Esophagus squamous epithelium (tissue), 4 donors: ENCODE measurements at regions not wholly inside any gene's neighbourhood (a gene's known extent, or its start where the extent isn't known, plus 50 kb on each side); places are given as distances from the start of the nearest gene placed in this dataset.

Experiments
- CTCF ChIP-seq, 6 experiments: fragments of 450-650 bp in 4 of 6; fragments of 200-600 bp in 2 of 6; sonication (generic) in 2 of 6; IDR thresholded peaks; one replicate each; pipeline ENCODE4 v1.5.1; 2016 to 2019; ENCODE audit warnings: antibody characterized with exemption in 6 of 6, mild to moderate bottlenecking in 4 of 6, moderate library complexity in 4 of 6
- POLR2A ChIP-seq, 4 donors: fragments of 450-650 bp; IDR thresholded peaks; one replicate each; pipeline ENCODE4 v1.6.1; 2017; ENCODE audit warnings: antibody characterized with exemption in 4 of 4, mild to moderate bottlenecking in 4 of 4, moderate library complexity in 3 of 4

GRCh38 chr18:39166776-39167175, 1601.2 kb upstream of the CELF4 start:
- TF ChIP-seq CTCF (IDR thresholded peaks at IDR 0.05) (no peak), POLR2A (IDR thresholded peaks at IDR 0.05) (no peak)
